ENCODE measurements at regions not wholly inside any gene's neighbourhood (a gene's known extent, or its start where the extent isn't known, plus 50 kb on each side); places are given as distances from the start of the nearest gene placed in this dataset.
"Not testable (repeated sequence)": the region's sequence is repeated elsewhere in the genome, so short reads cannot be mapped to it uniquely, and the experiment has no call there.

DNA sequence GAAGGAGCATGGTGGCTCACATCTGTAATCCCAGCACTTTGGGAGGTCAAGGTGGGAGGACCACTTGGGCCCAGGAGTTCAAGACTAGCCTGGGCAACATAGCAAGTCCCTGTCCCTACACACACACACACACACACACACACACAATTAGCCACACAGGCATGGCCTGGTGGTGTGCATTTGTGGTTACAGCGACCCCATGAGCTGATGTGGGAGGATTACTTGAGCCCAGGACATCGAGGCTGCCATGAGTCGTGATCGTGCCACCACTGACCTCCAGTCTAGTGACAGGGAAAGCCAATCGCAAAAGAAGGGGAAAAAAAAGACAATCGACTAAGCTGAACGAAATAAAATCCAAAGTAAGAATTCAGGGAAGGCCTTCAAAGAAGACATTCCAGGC is 67.9 kb downstream of the TBX3 start:
- DNase-seq: no peak

DNA sequence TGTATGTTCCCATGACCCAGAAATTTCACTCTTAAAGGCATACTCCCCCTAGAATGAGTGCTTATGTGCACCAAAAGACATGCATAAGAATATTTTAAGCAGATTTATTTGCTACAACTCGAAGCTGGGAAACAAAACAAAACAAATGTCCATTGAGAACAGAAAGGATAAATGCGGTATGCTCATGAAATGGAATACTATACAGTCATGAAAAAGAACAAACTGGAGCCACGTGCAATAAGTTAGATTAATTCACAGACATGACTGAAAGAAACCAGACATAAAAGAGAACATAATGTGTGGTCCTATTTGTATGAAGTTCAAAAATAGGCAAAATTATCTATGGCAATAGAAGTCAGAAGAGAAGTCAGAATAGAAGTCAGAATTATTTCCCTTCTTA is 69.9 kb downstream of the TBX3 start:
- no peak for DNase-seq

DNA sequence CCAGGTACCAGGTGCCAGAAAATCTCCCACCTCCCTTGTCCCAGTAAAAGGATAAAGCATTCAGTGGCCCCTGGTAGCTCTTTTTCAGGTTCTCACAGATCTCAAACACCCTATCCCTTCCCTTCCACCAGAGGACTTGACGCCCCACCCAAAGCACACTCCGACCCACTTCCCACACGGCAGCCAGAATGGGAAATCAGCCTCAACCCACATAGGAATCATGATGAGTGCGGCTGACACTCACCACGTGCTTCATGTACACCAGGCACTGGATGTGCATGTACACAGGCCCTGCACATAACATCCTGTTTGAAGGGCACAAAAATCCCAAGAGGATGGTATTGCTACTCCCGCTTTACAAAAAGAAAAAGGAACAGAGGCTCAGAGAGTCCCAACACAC is 71.9 kb downstream of the TBX3 start:
- DNase-seq: no peak

DNA sequence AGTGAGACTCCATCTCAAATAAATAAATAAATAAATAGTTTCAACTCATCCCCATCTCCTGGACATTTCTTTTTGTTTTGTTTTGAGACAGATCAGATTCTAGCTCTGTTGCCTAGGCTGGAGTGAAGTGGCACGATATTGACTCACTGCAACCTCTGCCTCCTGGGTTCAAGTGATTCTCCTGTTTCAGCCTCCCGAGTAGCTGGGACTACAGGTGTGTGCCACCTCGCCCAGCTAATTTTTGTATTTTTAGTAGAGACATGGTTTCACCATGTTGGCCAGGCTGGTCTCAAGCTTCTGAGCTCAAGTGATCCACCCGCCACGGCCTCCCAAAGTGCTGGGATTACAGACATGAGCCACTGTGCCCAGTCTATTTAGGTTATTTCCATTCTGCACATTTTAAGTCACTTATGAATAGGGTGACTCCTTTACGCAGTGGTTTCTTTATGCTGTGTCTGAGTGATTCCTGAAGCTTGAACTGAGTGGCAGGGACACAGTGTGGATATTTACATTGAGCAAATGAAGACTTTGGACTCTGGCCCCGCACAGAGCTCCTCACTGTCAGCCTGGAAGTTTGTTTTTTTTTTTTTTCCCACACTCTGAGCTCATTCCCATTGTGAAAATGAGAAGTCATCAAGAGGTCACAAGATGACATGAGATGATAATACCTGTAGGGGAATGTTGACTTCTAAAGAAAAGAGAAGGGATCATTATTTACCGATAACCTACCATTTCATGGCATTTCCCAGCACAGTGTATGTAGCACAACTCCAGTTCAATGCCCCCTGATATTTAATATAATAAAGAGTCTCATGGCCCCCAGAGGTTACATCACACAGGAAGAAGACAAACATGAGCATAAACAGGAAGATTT is 72.6 kb downstream of the TBX3 start:
- peak; percentile 8 for DNase-seq

DNA sequence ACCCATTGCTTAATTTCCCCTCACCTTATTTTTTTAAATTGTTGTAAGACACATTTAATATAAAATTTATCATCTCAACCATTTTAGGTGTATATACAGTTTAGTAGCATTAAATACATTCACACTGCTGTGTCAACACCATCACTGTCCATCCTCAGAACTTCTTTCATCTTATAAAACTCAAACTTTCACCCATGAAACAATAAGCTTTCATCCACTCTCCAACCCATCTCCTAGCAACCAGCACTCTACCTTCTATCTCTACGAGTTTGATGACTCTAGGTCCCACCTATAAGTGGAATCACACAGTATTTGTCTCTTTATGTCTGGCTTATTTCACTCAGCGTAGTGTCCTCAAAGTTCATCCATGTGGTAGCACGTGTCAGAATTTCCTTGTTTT is 75.5 kb downstream of the TBX3 start:
- no peak for DNase-seq

DNA sequence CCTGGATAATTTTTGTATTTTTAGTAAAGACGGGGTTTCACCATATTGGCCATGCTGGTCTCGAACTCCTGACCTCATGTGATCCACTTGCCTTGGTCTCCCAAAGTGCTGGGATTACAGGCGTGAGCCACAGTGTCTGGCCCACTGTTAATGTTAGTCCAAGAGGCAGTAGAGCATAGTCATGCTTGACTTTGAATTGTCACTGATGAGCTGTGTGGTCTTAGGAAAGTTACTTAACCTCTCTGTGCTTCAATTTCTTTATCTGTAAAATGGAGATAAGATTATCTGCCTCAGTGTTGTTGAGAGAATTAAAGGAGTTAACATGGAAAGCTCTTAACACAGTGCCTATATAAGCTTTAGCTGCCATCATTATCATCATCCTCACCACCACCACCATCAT is 78.1 kb downstream of the TBX3 start:
- DNase-seq: no peak

DNA sequence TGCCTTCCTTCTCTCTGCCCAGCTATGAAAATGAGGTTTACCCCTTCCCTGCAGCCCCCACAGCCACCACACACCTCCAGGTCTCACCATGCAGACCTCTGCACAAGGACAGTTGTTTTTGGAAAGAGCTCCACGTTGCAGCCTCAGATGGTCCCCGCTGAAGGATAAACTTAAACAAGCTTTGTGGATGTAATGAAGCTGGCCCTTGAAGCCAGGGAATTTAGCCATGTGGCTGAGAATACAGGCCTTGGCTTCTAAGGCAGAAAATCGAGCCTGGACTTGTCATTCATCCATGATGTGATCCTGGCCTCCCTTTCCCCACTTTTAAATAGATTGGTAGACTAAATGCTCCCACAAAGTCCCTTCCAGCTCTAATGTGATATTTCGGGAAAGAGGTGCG is 79.4 kb downstream of the TBX3 start:
- no peak for DNase-seq

DNA sequence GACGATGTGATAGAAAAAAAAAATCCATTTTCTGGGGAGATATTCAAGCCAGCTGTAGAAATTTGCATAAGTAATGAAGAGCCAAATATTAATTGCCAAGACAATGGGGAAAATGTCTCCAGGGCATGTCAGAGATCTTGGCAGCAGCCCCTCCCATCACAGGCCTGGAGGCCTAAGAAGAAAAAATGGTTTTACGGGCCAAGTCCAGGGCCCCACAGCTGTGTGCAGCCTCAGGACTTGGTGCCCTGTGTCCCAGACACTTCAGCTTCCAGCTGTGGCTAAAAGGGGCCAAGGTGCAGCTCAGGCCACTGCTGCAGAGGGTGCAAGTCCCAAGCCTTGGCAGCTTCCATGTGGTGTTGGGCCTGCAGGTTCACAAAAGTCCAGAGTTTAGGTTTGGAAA is 83.4 kb downstream of the TBX3 start:
- DNase-seq: not testable (repeated sequence)

DNA sequence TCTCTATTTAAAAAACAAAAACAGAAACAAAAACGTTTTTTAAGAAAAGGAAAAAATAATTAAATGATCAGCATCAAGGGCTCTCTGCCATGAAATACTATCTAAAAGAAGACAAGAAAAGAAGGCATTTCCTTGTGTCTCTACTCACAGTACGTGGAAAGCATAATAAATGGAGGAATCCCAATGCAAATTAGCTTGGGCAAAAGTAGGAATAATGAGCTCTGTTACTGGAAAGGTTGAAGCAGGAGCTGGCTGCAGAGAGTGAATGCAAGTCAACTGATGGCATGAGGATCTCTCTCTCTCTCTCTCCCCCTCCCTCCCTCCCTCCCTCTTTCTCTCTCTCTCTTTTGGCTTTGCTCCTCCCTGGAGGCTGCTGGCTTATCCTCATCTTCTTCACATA is 85.9 kb downstream of the TBX3 start:
- DNase-seq: no peak

DNA sequence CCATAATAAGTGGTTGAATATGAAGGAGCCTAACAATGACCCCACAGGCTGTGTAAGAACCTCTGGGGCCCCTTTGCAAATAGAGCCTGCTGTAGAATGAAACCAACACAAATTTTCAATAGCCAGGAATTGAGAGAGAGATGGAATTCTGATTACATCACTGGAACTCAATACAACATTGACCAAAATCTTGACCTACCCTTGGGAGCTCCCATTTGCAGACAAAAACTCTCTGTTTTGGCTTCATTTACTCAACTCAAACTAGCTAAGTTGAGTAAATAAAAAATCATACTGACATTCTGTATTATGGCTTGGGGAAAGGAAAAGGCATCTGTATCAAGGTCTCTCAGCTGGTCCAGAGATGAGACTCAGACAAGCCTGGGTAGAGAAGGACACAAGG is 91.0 kb downstream of the TBX3 start:
- DNase-seq: no peak

DNA sequence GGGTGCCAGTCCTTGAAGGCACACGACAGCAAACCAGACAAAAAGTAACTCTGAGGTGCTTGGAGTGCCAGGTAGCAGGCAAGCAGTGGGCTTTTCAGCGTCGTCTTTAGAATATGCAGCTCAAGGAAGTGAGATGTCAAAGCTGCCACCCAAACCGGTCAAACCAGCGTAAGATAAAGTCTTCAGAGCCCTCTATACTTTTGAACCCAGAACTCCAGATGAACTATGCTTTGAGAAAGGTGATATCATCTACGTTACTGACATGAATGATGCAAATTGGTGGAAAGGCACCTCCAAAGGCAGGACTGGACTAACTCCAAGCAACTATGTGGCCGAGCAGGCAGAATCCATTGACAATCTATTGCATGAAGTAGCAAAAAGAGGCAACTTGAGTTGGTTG is 95.9 kb downstream of the TBX3 start:
- no peak for DNase-seq

DNA sequence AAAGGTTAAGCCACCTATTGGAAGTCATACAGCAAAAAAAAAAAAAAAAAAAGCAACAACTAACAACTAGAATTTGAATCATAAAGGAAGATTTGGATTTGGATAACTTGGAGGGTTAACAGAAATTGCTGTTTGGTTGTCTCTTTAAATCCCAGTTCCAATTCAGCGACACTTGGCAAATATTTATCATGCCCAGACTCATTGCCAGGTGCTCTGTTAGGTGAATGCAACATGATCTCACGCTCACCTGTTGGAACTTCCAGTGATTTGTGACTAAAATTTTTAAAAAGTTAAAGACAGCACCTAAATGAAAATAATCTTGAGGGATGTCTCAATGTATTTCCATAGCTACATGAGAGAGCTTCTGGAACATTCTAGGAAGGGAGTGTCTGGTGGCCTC is 103.7 kb downstream of the TBX3 start:
- DNase-seq: peak; percentile 85

DNA sequence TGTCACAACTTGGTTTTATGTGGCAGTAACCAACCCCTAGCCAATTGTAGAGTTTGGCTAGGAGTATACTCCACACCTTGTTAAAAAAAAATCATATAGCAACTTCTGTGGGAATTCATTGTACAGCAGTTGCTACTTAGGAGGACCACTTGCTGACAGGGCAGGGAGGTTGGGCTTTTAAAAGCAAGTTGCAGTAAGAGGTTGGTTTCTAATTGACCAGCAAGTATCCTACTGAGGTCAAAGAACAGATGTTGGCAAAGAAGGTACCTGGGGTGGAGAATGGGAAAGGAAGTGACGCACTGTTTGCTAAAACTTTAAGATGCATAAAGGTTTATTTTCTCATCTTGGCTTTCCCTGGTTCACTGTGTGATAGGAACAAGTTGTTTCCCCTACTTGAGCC is 104.6 kb downstream of the TBX3 start:
- DNase-seq: peak; percentile 82

DNA sequence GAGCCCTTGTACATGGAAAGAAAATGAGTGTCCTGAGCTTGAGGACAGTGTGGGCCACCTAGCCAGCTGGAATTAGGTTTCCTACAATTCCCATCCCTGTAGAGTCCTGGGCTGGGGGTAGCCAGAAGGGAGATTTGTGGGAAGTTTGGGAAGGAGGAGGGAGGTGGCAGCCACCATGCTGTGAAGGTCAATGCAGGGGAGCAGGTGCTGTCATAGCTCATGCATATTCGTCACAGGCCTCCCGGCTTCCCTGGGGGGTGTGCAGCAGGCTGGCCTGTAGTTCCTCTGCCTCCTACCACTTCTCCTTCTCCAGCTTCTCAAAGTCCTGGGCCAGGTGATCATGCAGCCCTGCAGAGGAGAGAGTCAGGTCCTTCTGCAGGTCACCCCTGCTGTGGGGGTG is 121.3 kb downstream of the TBX3 start:
- DNase-seq: peak; percentile 56

DNA sequence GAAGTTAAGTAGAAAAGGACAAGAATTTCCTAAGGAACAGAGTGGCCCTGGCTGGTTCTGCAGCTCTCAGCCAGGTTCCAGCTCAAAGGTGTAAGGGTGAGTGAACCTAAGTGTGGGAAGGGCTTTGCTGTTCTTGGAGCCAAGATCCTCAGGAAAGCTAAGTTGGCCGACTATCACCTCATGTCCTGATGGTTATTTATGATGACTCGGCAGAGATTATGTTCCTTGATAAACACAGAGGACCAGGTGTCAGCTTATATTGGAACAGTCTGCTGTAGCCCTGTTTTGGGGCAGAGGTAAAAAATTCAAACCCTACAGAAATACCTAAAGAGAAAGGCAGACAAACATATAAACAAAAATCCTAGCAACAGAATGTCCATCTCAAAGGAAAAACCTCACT is 128.5 kb downstream of the TBX3 start:
- DNase-seq: no peak

DNA sequence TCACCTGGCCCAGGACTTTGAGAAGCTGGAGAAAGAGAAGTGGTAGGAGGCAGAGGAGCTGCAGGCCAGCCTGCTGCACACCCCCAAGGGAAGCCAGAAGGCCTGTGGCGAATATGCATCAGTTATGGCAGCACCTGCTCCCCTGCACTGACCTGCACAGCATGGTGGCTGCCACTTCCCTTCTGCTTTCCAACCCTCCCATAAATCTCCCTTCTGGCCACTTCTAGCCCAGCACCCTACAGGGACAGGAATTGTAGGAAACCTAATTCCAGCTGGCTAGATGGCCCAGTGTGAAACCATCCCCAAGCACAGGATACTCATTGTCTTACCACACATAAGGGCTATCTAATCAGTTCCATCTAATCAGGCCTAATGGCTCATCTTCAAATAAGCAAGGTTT is 136.3 kb downstream of the TBX3 start:
- DNase-seq: peak; percentile 98

DNA sequence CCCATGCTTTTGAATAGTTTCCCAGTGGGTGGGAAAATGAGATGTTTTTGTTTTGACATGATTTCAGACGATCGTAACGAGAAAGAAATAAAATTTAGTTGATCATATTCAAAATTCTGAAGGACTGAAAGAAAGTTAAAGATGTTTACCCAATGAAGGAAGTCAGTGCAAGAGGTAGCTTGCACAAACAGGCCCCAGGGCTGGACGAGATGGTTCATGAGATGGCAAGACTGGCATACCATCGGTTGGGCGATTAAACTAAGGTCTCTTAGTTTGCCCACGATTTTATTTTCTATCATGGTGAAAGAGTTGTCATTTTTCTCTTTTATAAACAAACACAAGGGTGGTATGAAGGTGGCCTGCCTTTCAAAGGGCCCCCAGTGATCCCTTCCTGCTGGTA is 124.5 kb upstream of the TBX5 start:
- DNase-seq: no peak

DNA sequence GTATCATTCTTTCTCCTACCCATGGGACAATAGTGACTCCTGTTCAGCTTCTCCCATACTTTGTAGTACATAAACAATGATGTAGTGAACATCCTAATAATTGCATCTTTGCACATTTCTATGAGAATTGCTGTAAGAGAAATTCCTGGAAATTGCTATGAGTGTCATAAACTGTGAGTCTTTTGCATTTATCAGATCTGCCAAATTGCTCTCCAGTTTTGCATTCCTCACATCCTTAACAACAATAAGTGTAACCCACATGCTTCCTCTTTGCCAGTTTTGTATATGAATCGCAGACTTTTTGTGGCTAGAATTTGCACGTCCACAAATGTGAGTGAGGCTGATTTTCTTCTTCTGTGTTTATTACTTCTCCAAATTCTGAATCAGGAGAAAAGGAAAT is 124.0 kb upstream of the TBX5 start:
- no peak for DNase-seq

DNA sequence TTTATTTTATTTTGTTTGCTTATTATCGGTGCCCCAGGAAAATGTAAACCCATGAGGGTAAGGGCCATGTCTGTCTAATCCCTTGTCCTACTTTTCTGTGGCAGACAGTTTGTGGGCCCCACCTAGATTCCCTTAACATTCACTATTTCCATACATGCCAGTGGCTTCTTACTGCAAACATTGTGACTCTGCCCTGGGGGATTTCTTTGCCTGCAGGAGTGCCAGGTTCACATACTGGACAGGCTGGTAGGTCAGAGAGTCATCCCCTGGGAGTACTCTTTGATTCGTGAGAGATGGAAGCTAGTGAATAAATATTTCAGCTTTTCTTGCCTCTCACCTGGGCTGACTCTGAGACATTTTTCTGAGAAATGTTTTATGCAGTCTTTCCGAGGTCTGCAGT is 122.8 kb upstream of the TBX5 start:
- DNase-seq: peak; percentile 49

DNA sequence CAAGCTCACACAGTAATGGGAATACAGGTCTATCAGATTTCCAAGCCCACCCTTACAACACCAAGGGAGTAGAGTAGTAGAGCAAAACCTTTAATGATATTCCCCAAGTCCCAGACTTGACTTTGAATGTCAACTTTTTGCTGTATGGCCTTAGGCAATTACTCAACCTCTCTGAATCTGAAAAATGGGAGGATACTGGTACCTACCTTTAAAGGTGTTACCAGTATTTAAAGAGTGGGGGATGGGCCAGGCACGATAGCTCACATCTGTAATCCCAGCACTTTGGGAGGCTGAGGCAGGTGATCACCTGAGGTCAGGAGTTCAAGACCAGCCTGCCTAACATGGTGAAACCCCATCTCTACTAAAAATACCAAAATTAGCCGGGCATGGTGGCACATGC is 115.2 kb upstream of the TBX5 start:
- DNase-seq: not testable (repeated sequence)

DNA sequence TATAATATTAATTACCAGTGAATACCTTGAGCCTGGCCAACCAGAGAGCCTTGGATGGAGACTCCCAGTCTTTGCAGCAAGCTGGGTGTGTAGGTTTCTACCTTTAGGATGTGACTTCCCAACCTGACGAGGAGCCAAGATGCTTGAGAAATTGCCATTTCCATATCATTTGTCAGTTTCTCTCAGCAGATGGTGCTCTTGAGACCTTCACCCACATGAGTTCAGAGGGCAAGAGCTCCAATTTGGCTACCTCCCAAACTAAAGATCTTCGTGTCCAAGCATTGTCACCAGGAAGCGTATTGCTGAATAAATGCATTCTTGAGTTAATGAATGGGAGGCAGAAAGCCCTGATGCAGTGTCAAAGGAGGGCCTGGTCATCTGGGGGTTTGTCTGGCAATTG is 106.4 kb upstream of the TBX5 start:
- peak; percentile 32 for DNase-seq

DNA sequence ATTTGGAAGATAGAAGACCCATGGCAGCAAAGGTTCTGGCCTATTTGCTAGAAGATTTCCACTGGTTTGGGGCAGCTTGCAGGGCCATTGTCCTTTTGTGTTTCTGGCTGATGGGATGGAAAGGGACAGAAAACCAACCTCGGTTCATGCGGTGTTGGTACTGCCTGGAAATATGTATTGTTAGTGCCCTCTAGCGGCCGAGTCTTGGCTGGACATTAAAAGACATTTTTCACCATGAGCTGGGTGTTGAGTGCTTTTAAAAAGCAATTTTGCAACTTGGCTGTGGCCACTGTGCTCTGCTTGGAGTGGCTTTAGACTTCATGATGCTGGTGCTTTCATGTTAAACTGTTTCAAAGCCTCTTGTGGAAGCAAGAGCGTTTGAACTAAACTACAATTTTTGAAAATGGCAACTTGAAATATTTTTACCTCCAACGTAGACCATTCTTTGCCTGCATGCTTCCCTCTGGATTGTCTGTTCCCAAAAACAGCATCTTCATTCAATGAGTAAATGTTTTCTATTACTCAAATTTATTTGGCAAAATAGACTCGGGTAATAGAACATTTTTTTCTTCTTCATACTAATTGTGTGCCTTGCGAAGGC is 102.7 kb upstream of the TBX5 start:
- peak; percentile 78 for DNase-seq

DNA sequence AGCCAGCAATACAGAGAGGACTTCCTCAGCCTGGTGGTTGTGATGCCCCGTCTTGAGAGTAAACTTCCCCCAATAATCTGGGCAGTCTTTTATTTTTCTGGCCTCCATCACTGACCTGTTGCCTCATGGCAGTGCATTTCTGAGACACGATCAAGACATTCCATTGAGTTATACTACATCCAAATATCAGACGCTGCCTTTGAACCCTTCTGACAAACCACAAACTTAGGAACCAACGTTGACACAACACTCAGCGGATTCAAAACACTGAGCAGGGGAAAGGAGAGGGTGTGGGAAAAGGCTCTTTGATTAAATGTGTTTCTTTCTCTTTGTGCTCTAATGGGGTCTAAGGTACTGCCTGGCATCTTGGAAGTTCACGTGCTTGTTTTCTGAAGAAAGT is 100.7 kb upstream of the TBX5 start:
- DNase-seq: no peak

DNA sequence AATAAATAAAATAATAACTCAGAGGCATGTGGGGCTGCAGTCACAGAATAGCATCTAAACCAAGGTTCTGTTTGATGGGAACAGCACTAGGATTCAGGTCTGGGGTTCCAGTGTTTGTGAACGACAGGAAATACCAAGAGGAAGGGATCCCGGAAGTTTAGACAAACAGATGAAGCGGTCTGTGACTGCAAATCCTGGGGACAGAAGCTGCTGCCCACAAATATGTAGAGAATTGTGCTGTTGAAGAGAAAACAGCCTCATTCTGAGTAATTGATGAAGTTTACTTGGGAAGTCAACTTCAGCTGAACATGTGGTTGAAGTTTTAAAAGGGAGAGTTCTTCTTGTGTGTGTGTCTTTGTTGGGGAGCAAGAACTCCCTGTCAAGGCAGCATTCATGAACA is 98.4 kb upstream of the TBX5 start:
- no peak for DNase-seq

DNA sequence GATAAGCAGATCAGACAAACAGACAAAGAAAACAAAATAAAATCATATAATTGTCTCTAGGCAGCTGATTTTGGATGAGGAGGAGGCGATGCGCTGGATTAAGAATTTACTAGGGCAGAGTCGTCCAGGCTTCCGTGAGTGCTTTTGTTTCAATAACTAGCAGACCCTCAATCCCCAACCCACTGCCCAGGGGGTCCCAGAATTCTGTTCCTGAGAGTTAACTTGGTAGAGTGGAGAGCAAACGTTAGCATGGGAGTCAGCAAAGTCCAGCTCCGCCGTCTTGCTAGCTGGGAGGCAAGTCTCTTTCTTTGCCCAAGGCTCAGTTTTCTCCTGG is 95.5 kb upstream of the TBX5 start:
- DNase-seq: no peak
